Fibroblast of skin of left quadriceps (primary cell): ENCODE measurements at regions not wholly inside any gene's neighbourhood (a gene's known extent, or its start where the extent isn't known, plus 50 kb on each side); places are given as distances from the start of the nearest gene placed in this dataset.

ENCODE experiments used
- DNase-seq, 2 experiments: peaks; one replicate each; pipeline ENCODE4 v3.0.0-alpha.2; 2013; ENCODE audit warnings: low read depth in 2 of 2

GRCh38 chr6:127641905-127642304 is 64.9 kb downstream of the C6orf58 start:
- DNase-seq, result peak; percentile 4 to 6
